ENCODE measurements at regions not wholly inside any gene's neighbourhood (a gene's known extent, or its start where the extent isn't known, plus 50 kb on each side); places are given as distances from the start of the nearest gene placed in this dataset.

DNA sequence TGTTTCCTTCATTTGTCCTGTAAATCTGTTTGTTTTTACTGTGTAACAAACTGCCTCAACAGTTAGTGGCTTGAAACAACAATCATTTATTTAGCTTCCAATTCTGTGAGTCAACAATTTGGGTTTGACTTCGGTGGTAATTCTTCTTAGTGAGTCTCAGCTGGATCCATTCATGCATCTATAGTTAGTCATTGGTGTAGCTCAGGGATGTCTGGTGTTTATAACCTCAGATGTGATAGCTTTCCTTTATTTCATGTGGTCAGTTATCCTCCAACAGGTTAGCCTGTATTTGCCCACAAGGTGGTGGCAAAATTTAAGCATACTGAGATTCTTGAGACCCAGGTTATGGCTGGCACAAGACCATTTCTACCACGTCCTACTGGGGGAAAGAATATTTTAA lies 1267.2 kb downstream of the RAPGEF2 start:
- TF ChIP-seq EZH2 (IDR thresholded peaks at IDR 0.05; ENCODE audit: insufficient read depth, low read length) (no peak), CTCF (IDR thresholded peaks at IDR 0.05; ENCODE audit: insufficient read depth, low read depth, low read length) (no peak)
- no peaks in the 10 kb centered on the region for H3K27me3 Mint-ChIP-seq (ENCODE audit: low read depth, unreplicated experiment)
- peak; percentile 8 for DNase-seq (ENCODE audit: low read depth)
- no peaks in the 10 kb centered on the region for H3K9me3 Mint-ChIP-seq (ENCODE audit: unreplicated experiment)
- FAIRE-seq, result no peak
- Histone ChIP-seq H3K79me2 (ENCODE audit: insufficient read depth, low read length) (no peaks in the 10 kb centered on the region), H3K27ac (ENCODE audit: low read depth, low read length) (no peak overlapping the region), H3K36me3 (ENCODE audit: insufficient read depth, low read length) (no peaks in the 10 kb centered on the region), H3K4me3 (ENCODE audit: insufficient read depth, low read depth, low read length) (no peak overlapping the region), H4K20me1 (ENCODE audit: insufficient read depth, low read length) (no peaks in the 10 kb centered on the region), H3K4me2 (ENCODE audit: low read length) (no peak overlapping the region), H3K9ac (ENCODE audit: low read length) (no peak overlapping the region), H3K4me1 (ENCODE audit: insufficient read depth, low read length) (no peaks in the 10 kb centered on the region), H3K27me3 (ENCODE audit: insufficient read depth, low read length) (no peaks in the 10 kb centered on the region), H3K9me3 (ENCODE audit: insufficient read depth, low read depth, low read length) (no peaks in the 10 kb centered on the region), H2AFZ (ENCODE audit: low read depth, low read length) (no peak overlapping the region)
- no peak overlapping the region for H3K27ac Mint-ChIP-seq (ENCODE audit: unreplicated experiment)
- peaks cover 3% of the 10 kb centered on the region for H3K4me1 Mint-ChIP-seq (ENCODE audit: low read depth, unreplicated experiment)
- no peaks in the 10 kb centered on the region for H3K36me3 Mint-ChIP-seq (ENCODE audit: low read depth, unreplicated experiment)
- H3K4me3 Mint-ChIP-seq (ENCODE audit: unreplicated experiment), result no peak overlapping the region

DNA sequence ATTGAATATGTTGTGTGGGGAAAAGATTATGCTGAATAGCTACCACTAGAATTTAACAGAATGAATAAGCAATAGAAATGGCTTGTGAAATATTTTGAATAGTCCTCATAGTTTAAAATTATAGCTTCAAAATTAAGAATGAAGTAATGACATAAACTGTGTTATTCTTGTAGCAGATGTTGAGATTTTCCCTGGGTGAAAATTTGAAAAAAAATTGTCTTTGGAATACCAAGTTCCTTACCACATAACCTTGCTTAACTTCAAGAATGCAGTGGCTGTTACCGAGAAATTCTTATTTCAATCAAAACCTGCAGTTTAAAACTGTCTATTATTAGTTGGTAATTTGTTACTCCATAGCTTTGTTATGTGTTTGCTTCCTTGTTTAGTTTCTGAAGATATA lies 1268.6 kb downstream of the RAPGEF2 start:
- no peaks in the 10 kb centered on the region for H3K4me1 ChIP-seq (ENCODE audit: insufficient read depth, low read length)
- Mint-ChIP-seq H3K9me3 (ENCODE audit: unreplicated experiment) (no peaks in the 10 kb centered on the region), H3K4me3 (ENCODE audit: unreplicated experiment) (no peak overlapping the region), H3K27ac (ENCODE audit: unreplicated experiment) (no peak overlapping the region), H3K4me1 (ENCODE audit: low read depth, unreplicated experiment) (peaks cover 3% of the 10 kb centered on the region), H3K27me3 (ENCODE audit: low read depth, unreplicated experiment) (no peaks in the 10 kb centered on the region), H3K36me3 (ENCODE audit: low read depth, unreplicated experiment) (no peaks in the 10 kb centered on the region)
- no peaks in the 10 kb centered on the region for H3K9me3 ChIP-seq (ENCODE audit: insufficient read depth, low read depth, low read length)
- no peak for FAIRE-seq
- DNase-seq (ENCODE audit: low read depth), result no peak
- H3K9ac ChIP-seq (ENCODE audit: low read length), result no peak overlapping the region
- TF ChIP-seq EZH2 (IDR thresholded peaks at IDR 0.05; ENCODE audit: insufficient read depth, low read length) (no peak), CTCF (IDR thresholded peaks at IDR 0.05; ENCODE audit: insufficient read depth, low read depth, low read length) (no peak)
- H4K20me1 ChIP-seq (ENCODE audit: insufficient read depth, low read length), result no peaks in the 10 kb centered on the region
- no peak overlapping the region for H3K4me3 ChIP-seq (ENCODE audit: insufficient read depth, low read depth, low read length)
- no peak overlapping the region for H3K4me2 ChIP-seq (ENCODE audit: low read length)
- no peaks in the 10 kb centered on the region for H3K36me3 ChIP-seq (ENCODE audit: insufficient read depth, low read length)
- no peaks in the 10 kb centered on the region for H3K27me3 ChIP-seq (ENCODE audit: insufficient read depth, low read length)
- H3K27ac ChIP-seq (ENCODE audit: low read depth, low read length), result no peak overlapping the region
- H3K79me2 ChIP-seq (ENCODE audit: insufficient read depth, low read length), result no peaks in the 10 kb centered on the region
- no peak overlapping the region for H2AFZ ChIP-seq (ENCODE audit: low read depth, low read length)

DNA sequence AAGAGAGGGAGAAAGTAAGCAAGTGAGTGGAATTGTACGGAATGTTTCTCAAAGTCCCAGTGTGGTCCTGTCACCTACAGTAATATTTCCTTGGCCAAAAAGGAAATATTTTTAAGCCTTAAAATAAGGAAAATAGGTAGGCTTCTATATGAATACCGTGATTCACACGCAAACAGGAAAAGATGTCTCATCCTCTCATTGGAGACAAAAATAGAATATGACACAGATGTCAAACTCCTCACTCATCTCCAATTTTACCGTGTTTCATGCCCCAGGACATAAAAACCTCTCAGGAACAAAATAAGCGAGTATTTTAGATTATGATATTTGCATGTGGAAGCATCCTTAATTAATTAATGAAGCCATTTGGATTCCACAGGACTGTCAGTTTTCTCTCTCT lies 1269.5 kb downstream of the RAPGEF2 start:
- Mint-ChIP-seq H3K27me3 (ENCODE audit: low read depth, unreplicated experiment) (no peaks in the 10 kb centered on the region), H3K4me3 (ENCODE audit: unreplicated experiment) (no peak overlapping the region), H3K9me3 (ENCODE audit: unreplicated experiment) (no peaks in the 10 kb centered on the region), H3K27ac (ENCODE audit: unreplicated experiment) (no peak overlapping the region), H3K36me3 (ENCODE audit: low read depth, unreplicated experiment) (no peaks in the 10 kb centered on the region), H3K4me1 (ENCODE audit: low read depth, unreplicated experiment) (peaks cover 3% of the 10 kb centered on the region)
- no peak for DNase-seq (ENCODE audit: low read depth)
- Histone ChIP-seq H3K36me3 (ENCODE audit: insufficient read depth, low read length) (no peaks in the 10 kb centered on the region), H2AFZ (ENCODE audit: low read depth, low read length) (no peak overlapping the region), H3K9me3 (ENCODE audit: insufficient read depth, low read depth, low read length) (no peaks in the 10 kb centered on the region), H3K4me2 (ENCODE audit: low read length) (peak overlapping the region; percentile 0), H3K79me2 (ENCODE audit: insufficient read depth, low read length) (no peaks in the 10 kb centered on the region), H3K4me3 (ENCODE audit: insufficient read depth, low read depth, low read length) (no peak overlapping the region), H3K4me1 (ENCODE audit: insufficient read depth, low read length) (no peaks in the 10 kb centered on the region), H4K20me1 (ENCODE audit: insufficient read depth, low read length) (no peaks in the 10 kb centered on the region), H3K27me3 (ENCODE audit: insufficient read depth, low read length) (no peaks in the 10 kb centered on the region), H3K27ac (ENCODE audit: low read depth, low read length) (peak overlapping the region; percentile 4), H3K9ac (ENCODE audit: low read length) (no peak overlapping the region)
- no peak for FAIRE-seq
- TF ChIP-seq CTCF (IDR thresholded peaks at IDR 0.05; ENCODE audit: insufficient read depth, low read depth, low read length) (no peak), EZH2 (IDR thresholded peaks at IDR 0.05; ENCODE audit: insufficient read depth, low read length) (no peak)
